SK-N-SH treated with all-trans-retinoic acid at 6 μM for 48 hours (cell line): ENCODE measurements at regions not wholly inside any gene's neighbourhood (a gene's known extent, or its start where the extent isn't known, plus 50 kb on each side); places are given as distances from the start of the nearest gene placed in this dataset.

Source experiments
- ATAC-seq: fragments of 200-7000 bp; cut with Tn5 transposase; 3 replicates; pipeline ENCODE4 v1.9.1; 2020; ENCODE audit warnings: mild to moderate bottlenecking, moderate library complexity
- BACH2 ChIP-seq: fragments of 250-450 bp; sonication (Bioruptor Pico); IDR thresholded peaks from 2 replicates; pipeline ENCODE4 v1.9.0; 2021; ENCODE audit warnings: mild to moderate bottlenecking, borderline replicate concordance
- GLIS3 ChIP-seq: fragments of 250-450 bp; sonication (Bioruptor Pico); IDR thresholded peaks from 2 replicates; pipeline ENCODE4 v1.5.0; 2020; ENCODE audit warnings: mild to moderate bottlenecking, moderate library complexity
- ISL1 ChIP-seq: fragments of 250-450 bp; sonication (Bioruptor Pico); IDR thresholded peaks from 2 replicates; pipeline ENCODE4 v2.1.2; 2022; ENCODE audit warnings: mild to moderate bottlenecking, moderate library complexity
- OSR1 ChIP-seq: fragments of 250-450 bp; sonication (Bioruptor Pico); IDR thresholded peaks from 2 replicates; pipeline ENCODE4 v1.8.0; 2022; ENCODE audit warnings: moderate library complexity, mild to moderate bottlenecking, inconsistent platforms
- PATZ1 ChIP-seq: fragments of 250-450 bp; sonication (Bioruptor Pico); IDR thresholded peaks from 2 replicates; pipeline ENCODE4 v1.8.0; 2020; ENCODE audit warnings: mild to moderate bottlenecking, moderate library complexity, borderline replicate concordance
- RARB ChIP-seq: fragments of 250-450 bp; sonication (Bioruptor Pico); IDR thresholded peaks from 2 replicates; pipeline ENCODE4 v1.8.0; 2021; ENCODE audit warnings: mild to moderate bottlenecking, moderate library complexity
- SNAI2 ChIP-seq: fragments of 250-450 bp; sonication (Bioruptor Pico); IDR thresholded peaks from 2 replicates; pipeline ENCODE4 v1.5.0; 2020; ENCODE audit warnings: mild to moderate bottlenecking, moderate library complexity
- TOX ChIP-seq: fragments of 250-450 bp; sonication (Bioruptor Pico); IDR thresholded peaks from 2 replicates; pipeline ENCODE4 v1.8.0; 2021; ENCODE audit warnings: mild to moderate bottlenecking, moderate library complexity, borderline replicate concordance
- TSHZ2 ChIP-seq: fragments of 250-450 bp; sonication (Bioruptor Pico); IDR thresholded peaks from 2 replicates; pipeline ENCODE4 v1.5.0; 2020; ENCODE audit warnings: mild to moderate bottlenecking, moderate library complexity
- ZC3H10 ChIP-seq: fragments of 250-450 bp; sonication (Bioruptor Pico); IDR thresholded peaks from 2 replicates; pipeline ENCODE4 v1.5.1; 2021; ENCODE audit warnings: mild to moderate bottlenecking, moderate library complexity
- ZFP3 ChIP-seq: fragments of 250-450 bp; sonication (Bioruptor Pico); IDR thresholded peaks from 2 replicates; pipeline ENCODE4 v1.5.0; 2020; ENCODE audit warnings: mild to moderate bottlenecking, moderate library complexity
- ZFP30 ChIP-seq: fragments of 450-650 bp; formaldehyde crosslinking; IDR thresholded peaks from 2 replicates; pipeline ENCODE4 v1.5.0; 2022; ENCODE audit warnings: mild to moderate bottlenecking, moderate library complexity
- ZNF565 ChIP-seq: fragments of 450-650 bp; formaldehyde crosslinking; conservative IDR thresholded peaks from 2 replicates; pipeline ENCODE4 v1.5.0; 2020; ENCODE audit warnings: low read depth, mild to moderate bottlenecking, moderate library complexity
- ZNF70 ChIP-seq: fragments of 450-650 bp; formaldehyde crosslinking; IDR thresholded peaks from 2 replicates; pipeline ENCODE4 v1.5.0; 2020; ENCODE audit warnings: mild to moderate bottlenecking, moderate library complexity
- ZNF8 ChIP-seq: fragments of 450-650 bp; formaldehyde crosslinking; IDR thresholded peaks from 2 replicates; pipeline ENCODE4 v1.5.0; 2020; ENCODE audit warnings: mild to moderate bottlenecking, moderate library complexity
- TF ChIP-seq, protein P1 (sequence below): fragments of 250-450 bp; sonication (Bioruptor Pico); IDR thresholded peaks from 2 replicates; pipeline ENCODE4 v1.5.1; 2020; ENCODE audit warnings: low read depth, mild to moderate bottlenecking, moderate library complexity
- TF ChIP-seq, protein P2 (sequence below): fragments of 250-450 bp; sonication (Bioruptor Pico); IDR thresholded peaks from 2 replicates; pipeline ENCODE4 v1.8.0; 2021; ENCODE audit warnings: low read depth, mild to moderate bottlenecking, moderate library complexity, borderline replicate concordance
- TF ChIP-seq, protein P3 (sequence below): fragments of 250-450 bp; sonication (Bioruptor Pico); IDR thresholded peaks from 2 replicates; pipeline ENCODE4 v1.5.1; 2021; ENCODE audit warnings: mild to moderate bottlenecking, moderate library complexity

DNA sequence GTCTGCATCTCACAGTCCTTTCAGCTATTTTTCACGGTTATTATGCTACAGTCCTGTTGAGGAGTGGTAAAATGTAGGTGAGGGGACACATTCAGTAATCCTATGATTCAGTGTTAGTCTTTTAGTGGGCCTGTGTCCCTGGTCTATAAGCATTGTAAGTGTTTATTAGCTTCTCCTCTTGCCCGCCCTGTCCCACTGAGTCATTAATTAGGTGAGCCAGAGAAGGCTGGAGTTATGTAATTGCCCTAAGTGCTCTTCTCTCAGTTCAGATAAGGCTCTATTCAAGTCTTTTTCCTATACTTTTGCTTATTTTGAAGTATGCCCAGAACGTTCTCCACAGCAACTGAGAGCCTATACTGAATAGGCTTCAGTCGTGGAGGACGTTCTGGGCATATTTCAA, 76.3 kb upstream of the ZRANB2 start (continued):
- TF ChIP-seq TSHZ2, result no peak
- TF ChIP-seq BACH2 (CRISPR knock-in tag), result no peak
- no peak for TF ChIP-seq ZNF565 (CRISPR knock-in tag)
- TF ChIP-seq, protein P1, sequence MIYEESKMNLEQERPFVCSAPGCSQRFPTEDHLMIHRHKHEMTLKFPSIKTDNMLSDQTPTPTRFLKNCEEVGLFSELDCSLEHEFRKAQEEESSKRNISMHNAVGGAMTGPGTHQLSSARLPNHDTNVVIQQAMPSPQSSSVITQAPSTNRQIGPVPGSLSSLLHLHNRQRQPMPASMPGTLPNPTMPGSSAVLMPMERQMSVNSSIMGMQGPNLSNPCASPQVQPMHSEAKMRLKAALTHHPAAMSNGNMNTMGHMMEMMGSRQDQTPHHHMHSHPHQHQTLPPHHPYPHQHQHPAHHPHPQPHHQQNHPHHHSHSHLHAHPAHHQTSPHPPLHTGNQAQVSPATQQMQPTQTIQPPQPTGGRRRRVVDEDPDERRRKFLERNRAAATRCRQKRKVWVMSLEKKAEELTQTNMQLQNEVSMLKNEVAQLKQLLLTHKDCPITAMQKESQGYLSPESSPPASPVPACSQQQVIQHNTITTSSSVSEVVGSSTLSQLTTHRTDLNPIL (CRISPR knock-in tag), result no peak
- TF ChIP-seq RARB (CRISPR knock-in tag), result no peak
- no peak for TF ChIP-seq ZNF70 (CRISPR knock-in tag)
- no peak for TF ChIP-seq ISL1
- TF ChIP-seq ZFP3 (CRISPR knock-in tag), result no peak

DNA sequence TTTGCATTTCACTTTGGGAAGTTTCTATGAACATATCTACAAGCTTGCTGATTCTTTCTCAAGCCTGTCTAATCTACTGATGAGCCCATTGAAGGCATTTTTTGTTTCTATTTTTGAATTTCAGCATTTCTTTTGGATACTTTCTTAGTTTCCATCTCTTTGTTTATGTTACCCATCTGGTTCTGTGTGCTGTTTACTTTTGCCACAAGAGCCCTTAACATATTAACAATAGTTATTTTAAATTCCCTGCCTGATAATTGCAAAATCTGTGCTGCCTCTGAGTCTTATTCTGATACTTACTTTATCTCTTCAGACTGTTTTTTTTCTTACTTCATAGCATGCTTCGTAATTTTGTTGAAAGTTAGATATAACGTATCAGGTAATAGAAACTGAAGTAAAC, 75.8 kb upstream of the ZRANB2 start:
- no peak for TF ChIP-seq GLIS3 (CRISPR knock-in tag)
- TF ChIP-seq, protein P2, sequence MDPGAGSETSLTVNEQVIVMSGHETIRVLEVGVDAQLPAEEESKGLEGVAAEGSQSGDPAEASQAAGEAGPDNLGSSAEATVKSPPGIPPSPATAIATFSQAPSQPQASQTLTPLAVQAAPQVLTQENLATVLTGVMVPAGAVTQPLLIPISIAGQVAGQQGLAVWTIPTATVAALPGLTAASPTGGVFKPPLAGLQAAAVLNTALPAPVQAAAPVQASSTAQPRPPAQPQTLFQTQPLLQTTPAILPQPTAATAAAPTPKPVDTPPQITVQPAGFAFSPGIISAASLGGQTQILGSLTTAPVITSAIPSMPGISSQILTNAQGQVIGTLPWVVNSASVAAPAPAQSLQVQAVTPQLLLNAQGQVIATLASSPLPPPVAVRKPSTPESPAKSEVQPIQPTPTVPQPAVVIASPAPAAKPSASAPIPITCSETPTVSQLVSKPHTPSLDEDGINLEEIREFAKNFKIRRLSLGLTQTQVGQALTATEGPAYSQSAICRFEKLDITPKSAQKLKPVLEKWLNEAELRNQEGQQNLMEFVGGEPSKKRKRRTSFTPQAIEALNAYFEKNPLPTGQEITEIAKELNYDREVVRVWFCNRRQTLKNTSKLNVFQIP (CRISPR knock-in tag), result no peak
- no peak for TF ChIP-seq SNAI2
- TF ChIP-seq ZNF8 (CRISPR knock-in tag), result no peak
- TF ChIP-seq ZFP3 (CRISPR knock-in tag), result no peak
- no peak for ATAC-seq

DNA sequence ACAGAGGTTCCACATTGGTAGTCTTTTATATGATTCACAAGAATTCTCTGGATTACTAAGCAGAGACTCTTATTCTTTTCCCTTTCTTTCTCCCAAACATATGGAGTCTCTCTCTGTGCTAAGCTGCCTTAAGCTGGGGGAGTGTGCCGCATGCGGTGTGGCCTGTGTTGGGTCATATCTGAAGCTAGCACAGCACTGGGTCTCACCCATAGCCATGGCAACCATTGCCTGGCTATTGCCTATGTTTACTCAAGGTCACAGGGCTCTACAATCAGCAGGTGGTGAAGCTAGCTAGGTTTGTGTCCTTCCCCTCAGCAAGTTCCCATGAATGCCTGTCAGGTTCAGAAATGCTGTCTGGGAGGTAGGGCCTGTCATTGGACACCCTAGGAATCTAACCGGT, 73.6 kb upstream of the ZRANB2 start:
- ATAC-seq, result no peak
- TF ChIP-seq OSR1 (CRISPR knock-in tag), result no peak
- TF ChIP-seq TOX (CRISPR knock-in tag), result no peak
- TF ChIP-seq ZNF8 (CRISPR knock-in tag), result no peak
- no peak for TF ChIP-seq ZFP30
- TF ChIP-seq SNAI2, result no peak
- no peak for TF ChIP-seq PATZ1 (CRISPR knock-in tag)
- TF ChIP-seq, protein P3, sequence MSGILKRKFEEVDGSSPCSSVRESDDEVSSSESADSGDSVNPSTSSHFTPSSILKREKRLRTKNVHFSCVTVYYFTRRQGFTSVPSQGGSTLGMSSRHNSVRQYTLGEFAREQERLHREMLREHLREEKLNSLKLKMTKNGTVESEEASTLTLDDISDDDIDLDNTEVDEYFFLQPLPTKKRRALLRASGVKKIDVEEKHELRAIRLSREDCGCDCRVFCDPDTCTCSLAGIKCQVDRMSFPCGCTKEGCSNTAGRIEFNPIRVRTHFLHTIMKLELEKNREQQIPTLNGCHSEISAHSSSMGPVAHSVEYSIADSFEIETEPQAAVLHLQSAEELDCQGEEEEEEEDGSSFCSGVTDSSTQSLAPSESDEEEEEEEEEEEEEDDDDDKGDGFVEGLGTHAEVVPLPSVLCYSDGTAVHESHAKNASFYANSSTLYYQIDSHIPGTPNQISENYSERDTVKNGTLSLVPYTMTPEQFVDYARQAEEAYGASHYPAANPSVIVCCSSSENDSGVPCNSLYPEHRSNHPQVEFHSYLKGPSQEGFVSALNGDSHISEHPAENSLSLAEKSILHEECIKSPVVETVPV (CRISPR knock-in tag), result no peak
- TF ChIP-seq ZC3H10 (CRISPR knock-in tag), result no peak
- TF ChIP-seq BACH2 (CRISPR knock-in tag), result no peak
- TF ChIP-seq ZNF70 (CRISPR knock-in tag), result no peak
- no peak for TF ChIP-seq GLIS3 (CRISPR knock-in tag)
- TF ChIP-seq, protein P1 (CRISPR knock-in tag), result no peak
- TF ChIP-seq TSHZ2, result no peak
- TF ChIP-seq RARB (CRISPR knock-in tag), result no peak
- no peak for TF ChIP-seq ZNF565 (CRISPR knock-in tag)
